ENCODE measurements at regions not wholly inside any gene's neighbourhood (a gene's known extent, or its start where the extent isn't known, plus 50 kb on each side); places are given as distances from the start of the nearest gene placed in this dataset.
A peak's percentile ranks its signal among the peaks of the same experiment; 100 is the strongest.

DNA sequence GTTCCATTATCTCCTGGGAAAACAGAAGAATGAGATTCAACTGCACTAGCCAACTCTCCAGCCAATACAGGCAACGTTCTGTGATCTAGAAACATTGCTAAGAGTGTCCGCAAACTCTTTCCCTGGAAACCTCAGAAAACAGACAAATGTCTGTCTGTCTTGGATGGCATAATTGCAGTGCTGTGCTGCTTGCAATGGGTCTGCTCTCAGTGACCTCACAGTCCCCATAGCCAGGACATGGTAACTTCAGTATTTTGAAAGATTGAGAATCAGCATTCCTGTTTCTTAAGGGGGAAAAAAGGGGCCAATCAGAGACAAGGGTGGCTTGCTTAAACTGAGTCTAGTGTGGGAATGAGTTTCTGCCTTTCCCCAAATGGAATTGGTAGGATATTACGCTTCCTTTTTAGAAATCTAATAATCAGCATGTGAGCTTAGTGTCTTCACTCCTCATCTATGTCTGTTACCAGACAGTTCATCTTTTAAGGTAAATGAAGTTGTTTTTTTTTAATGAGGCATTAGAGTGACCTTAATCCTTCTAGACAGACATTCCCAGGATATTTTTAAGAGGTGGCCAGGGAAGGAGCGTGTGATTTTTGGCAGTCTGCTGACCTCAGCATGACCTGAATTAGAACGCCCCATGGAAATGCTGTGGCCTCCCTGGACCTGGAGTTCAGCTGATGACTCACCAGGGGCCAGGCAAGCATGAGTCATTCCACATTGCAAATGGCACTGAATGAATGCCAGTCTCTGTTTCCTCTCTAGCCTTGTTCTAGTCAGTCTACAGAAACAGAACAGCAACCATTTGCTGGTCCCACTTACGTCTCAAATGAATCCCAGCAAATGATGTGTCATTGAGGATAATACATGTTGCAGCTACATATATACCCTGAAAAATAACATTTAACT, 210.2 kb upstream of the ACTBL2 start:
- no peak overlapping the region for H3K27ac ChIP-seq
- H3K27me3 ChIP-seq (ENCODE audit: low read depth), result no peaks in the 10 kb centered on the region
- no peak overlapping the region for H3K4me3 ChIP-seq
- intact Hi-C loops (cut with DNase I), result no loop called here
- TF ChIP-seq, protein P1, sequence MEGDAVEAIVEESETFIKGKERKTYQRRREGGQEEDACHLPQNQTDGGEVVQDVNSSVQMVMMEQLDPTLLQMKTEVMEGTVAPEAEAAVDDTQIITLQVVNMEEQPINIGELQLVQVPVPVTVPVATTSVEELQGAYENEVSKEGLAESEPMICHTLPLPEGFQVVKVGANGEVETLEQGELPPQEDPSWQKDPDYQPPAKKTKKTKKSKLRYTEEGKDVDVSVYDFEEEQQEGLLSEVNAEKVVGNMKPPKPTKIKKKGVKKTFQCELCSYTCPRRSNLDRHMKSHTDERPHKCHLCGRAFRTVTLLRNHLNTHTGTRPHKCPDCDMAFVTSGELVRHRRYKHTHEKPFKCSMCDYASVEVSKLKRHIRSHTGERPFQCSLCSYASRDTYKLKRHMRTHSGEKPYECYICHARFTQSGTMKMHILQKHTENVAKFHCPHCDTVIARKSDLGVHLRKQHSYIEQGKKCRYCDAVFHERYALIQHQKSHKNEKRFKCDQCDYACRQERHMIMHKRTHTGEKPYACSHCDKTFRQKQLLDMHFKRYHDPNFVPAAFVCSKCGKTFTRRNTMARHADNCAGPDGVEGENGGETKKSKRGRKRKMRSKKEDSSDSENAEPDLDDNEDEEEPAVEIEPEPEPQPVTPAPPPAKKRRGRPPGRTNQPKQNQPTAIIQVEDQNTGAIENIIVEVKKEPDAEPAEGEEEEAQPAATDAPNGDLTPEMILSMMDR (IDR thresholded peaks at IDR 0.05), result no peak
- DNase-seq (peak; percentile 45), ATAC-seq (peak; percentile 86 to 94)
- H3K36me3 ChIP-seq, result no peaks in the 10 kb centered on the region
- H3K9me3 ChIP-seq, result no peaks in the 10 kb centered on the region
- H3K4me1 ChIP-seq, result peaks cover 14% of the 10 kb centered on the region

DNA sequence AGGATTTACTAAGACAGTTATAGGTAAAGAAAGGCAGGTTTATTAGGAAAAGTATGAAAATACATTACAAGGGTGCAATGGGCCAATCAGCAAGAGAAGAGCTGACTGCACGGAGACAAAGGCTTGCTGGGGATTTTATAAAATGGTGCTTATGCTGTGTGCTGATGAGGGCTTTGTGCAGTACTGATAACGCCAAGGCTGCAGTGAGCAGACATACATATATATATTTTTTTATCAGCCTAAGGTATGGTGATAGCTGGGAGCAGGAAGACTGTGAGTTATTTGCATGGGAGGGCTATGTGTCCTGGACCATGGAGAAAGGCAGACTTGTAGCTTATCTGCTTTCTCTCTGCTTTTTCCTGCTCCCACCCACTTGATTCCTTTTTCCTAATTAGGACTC, 208.1 kb upstream of the ACTBL2 start:
- DNase-seq (no peak), ATAC-seq (no peak)
- no peaks in the 10 kb centered on the region for H3K36me3 ChIP-seq
- H3K27ac ChIP-seq, result no peak overlapping the region
- H3K4me1 ChIP-seq, result peaks cover 5% of the 10 kb centered on the region
- H3K27me3 ChIP-seq (ENCODE audit: low read depth), result no peaks in the 10 kb centered on the region
- H3K4me3 ChIP-seq, result no peak overlapping the region
- TF ChIP-seq, protein P1 (IDR thresholded peaks at IDR 0.05), result no peak
- H3K9me3 ChIP-seq, result no peaks in the 10 kb centered on the region
- intact Hi-C loops (cut with DNase I), result no loop called here

DNA sequence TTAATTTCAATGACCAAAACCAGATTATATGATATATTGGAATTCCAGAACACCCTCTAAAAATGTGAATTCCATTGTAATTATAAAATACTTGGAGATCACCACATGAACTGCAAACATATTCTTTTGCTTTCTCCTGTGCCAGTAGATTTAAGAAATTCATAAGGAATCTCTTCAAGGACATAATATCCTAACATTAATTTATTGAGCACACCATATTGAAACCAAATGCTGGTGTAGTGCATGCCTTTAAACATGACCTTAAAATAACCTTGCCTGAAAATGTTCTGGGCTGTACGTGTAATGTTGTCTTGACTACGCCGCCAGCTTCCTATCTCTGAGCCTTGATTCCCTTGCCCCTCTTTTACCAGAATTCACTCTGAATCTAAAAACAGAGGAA, 205.0 kb upstream of the ACTBL2 start:
- Histone ChIP-seq H3K27me3 (ENCODE audit: low read depth) (no peaks in the 10 kb centered on the region), H3K4me1 (peaks cover 3% of the 10 kb centered on the region), H3K4me3 (no peak overlapping the region), H3K36me3 (no peaks in the 10 kb centered on the region), H3K9me3 (no peaks in the 10 kb centered on the region), H3K27ac (no peak overlapping the region)
- intact Hi-C loops (cut with DNase I), result no loop called here
- ATAC-seq (no peak), DNase-seq (no peak)
- TF ChIP-seq, protein P1 (IDR thresholded peaks at IDR 0.05), result no peak

DNA sequence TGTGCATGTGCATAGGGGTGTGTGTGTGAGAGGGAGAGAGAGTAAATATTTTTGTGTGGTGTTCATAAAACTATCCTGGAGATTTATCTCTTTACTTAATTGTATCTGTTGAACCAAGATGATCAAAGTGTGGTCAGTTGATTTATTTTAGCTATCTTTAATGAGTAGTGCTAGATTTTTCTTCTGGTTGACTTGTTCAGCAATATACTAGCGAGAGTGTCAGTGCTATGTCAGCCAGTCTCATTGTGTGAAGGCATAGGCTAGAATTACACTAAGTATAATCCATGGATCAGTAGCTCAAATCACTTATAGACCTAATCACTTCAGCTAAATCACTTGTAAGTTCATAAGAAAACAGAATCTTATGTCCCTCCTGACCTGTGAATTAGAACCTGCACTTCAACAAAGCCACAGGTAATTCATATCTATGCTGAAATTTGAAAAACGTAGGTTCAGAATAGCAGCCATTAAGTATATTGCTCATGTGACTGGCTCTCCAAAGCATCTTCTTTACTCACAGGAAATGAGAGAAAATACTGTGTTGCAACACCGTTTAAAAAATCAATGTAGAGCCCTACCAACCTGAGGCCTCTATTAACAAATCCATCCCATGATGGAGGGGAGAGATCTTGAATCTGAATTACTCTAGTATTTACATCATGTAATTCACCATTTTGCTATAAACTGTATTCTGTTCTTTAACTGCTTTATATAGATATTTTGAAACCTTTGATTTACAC, 203.1 kb upstream of the ACTBL2 start:
- intact Hi-C loops (cut with DNase I), result no loop called here
- Histone ChIP-seq H3K36me3 (no peaks in the 10 kb centered on the region), H3K4me1 (no peaks in the 10 kb centered on the region), H3K4me3 (no peak overlapping the region), H3K9me3 (no peaks in the 10 kb centered on the region), H3K27me3 (ENCODE audit: low read depth) (no peaks in the 10 kb centered on the region), H3K27ac (no peak overlapping the region)
- TF ChIP-seq, protein P1 (IDR thresholded peaks at IDR 0.05), result no peak
- DNase-seq (no peak), ATAC-seq (no peak)

DNA sequence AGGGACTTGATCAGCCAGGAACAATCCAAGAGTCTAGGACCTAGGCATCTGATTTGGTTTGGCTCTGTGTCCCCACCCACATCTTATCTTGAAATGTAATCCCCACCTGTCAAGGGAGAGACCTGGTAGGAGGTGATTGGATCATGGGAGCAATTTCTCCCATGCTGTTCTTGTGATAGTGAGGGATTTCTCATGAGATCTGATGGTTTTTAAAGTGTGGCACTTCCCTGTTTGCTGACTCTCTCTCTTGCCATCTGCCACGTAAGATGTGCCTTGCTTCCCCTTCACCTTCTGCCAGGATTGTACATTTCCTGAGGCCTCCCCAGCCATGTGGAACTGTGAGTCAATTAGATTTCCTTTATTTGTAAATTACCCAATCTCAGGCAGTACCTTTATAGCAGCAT, 201.7 kb upstream of the ACTBL2 start:
- Histone ChIP-seq H3K4me1 (no peaks in the 10 kb centered on the region), H3K27ac (no peak overlapping the region), H3K9me3 (no peaks in the 10 kb centered on the region), H3K36me3 (no peaks in the 10 kb centered on the region), H3K27me3 (ENCODE audit: low read depth) (no peaks in the 10 kb centered on the region), H3K4me3 (no peak overlapping the region)
- DNase-seq (no peak), ATAC-seq (no peak)
- intact Hi-C loops (cut with DNase I), result no loop called here
- TF ChIP-seq, protein P1 (IDR thresholded peaks at IDR 0.05), result no peak

All from lower lobe of right lung (tissue), 2 donors.